Right cardiac atrium (tissue), 5 donors: ENCODE measurements at regions not wholly inside any gene's neighbourhood (a gene's known extent, or its start where the extent isn't known, plus 50 kb on each side); places are given as distances from the start of the nearest gene placed in this dataset.
"Not testable (repeated sequence)": the region's sequence is repeated elsewhere in the genome, so short reads cannot be mapped to it uniquely, and the experiment has no call there.

ENCODE experiments used
- ATAC-seq, 2 donors: fragments of 200-7000 bp; cut with Tn5 transposase; one replicate each; pipeline versions ENCODE4 v1.8.0 to v1.9.1; 2020; ENCODE audit warnings: moderate library complexity in 2 of 2, mild to moderate bottlenecking in 1 of 2
- DNase-seq, 3 donors: peaks; one replicate each; pipeline ENCODE4 v3.0.0-alpha.2; 2020
- H3K27ac ChIP-seq: one replicate; pipeline ENCODE4 v1.5.1; 2013; ENCODE audit warnings: mild to moderate bottlenecking, low read length, control low read depth, moderate library complexity
- H3K27me3 ChIP-seq: one replicate; pipeline ENCODE4 v1.6.1; 2013; ENCODE audit not compliant: control insufficient read depth, insufficient read depth
- H3K4me1 ChIP-seq: one replicate; pipeline ENCODE4 v1.6.1; 2013; ENCODE audit warnings: low read length; ENCODE audit not compliant: control insufficient read depth, insufficient read depth
- H3K4me3 ChIP-seq: one replicate; pipeline ENCODE4 v1.5.1; 2013; ENCODE audit warnings: low read length, control low read depth
- H3K9me3 ChIP-seq: one replicate; pipeline ENCODE4 v1.6.1; 2013; ENCODE audit warnings: low read length; ENCODE audit not compliant: control insufficient read depth
- WGBS: extraction: QIAGEN DNeasy Blood & Tissue Kit; methylation state at CpG from one replicate; pipeline ENCODE4 v1.1.7; 2013; 5-methylcytosine and 5-hydroxymethylcytosine counted together
- intact Hi-C, 4 donors: fragments of 100-400 bp; cut with DNase I; formaldehyde crosslinking; loops; one replicate each; pipeline versions ENCODE4 v1.11.0 to v1.14.0; 2022 to 2023
- donor health status: healthy with polysubstance abuse.
- donor health status: DM: no; HTN: yes; CAD: no.
- donor health status: DM: no; HTN: no; CAD: no.
- donor health status: DM: no; HTN: yes; CAD: no; lungs with severe emphysema.
- donor health status: DM: yes; HTN: yes; CAD: no.

- H3K4me3 ChIP-seq: no peak overlapping the region
- no peak for ATAC-seq
- intact Hi-C loops: no loop called here
- no peaks in the 10 kb centered on the region for H3K27me3 ChIP-seq
- 88% methylated on average over 4 of the region's 4 CpGs for WGBS
- DNase-seq: no peak
- H3K27ac ChIP-seq: no peak overlapping the region
- no peaks in the 10 kb centered on the region for H3K4me1 ChIP-seq
- no peaks in the 10 kb centered on the region for H3K9me3 ChIP-seq
Measured at GRCh38 chr3:132987396-132987795, 50.8 kb upstream of the TMEM108 start.

- Histone ChIP-seq H3K4me3 (no peak overlapping the region), H3K27me3 (no peaks in the 10 kb centered on the region), H3K9me3 (no peaks in the 10 kb centered on the region), H3K4me1 (no peaks in the 10 kb centered on the region), H3K27ac (no peak overlapping the region)
- no peak for ATAC-seq
- 82% methylated on average over 1 of the region's 1 CpG for WGBS
- intact Hi-C loops: no loop called here
- peak in 1 of 3 donors; percentile 12 for DNase-seq
Measured at GRCh38 chr3:132984181-132984580, 54.0 kb upstream of the TMEM108 start.

- WGBS: 60% methylated on average over 1 of the region's 1 CpG
- ATAC-seq (no peak), DNase-seq (no peak)
- intact Hi-C loops: no loop called here
- no peaks in the 10 kb centered on the region for H3K9me3 ChIP-seq
- H3K4me3 ChIP-seq: no peak overlapping the region
- no peaks in the 10 kb centered on the region for H3K4me1 ChIP-seq
- H3K27ac ChIP-seq: no peak overlapping the region
- H3K27me3 ChIP-seq: no peaks in the 10 kb centered on the region
Measured at GRCh38 chr3:132983143-132983770, 54.9 kb upstream of the TMEM108 start.

- 80% methylated on average over 1 of the region's 1 CpG for WGBS
- H3K9me3 ChIP-seq: no peaks in the 10 kb centered on the region
- intact Hi-C loops: no loop called here
- DNase-seq (no peak), ATAC-seq (no peak)
- no peak overlapping the region for H3K4me3 ChIP-seq
- no peaks in the 10 kb centered on the region for H3K27me3 ChIP-seq
- H3K4me1 ChIP-seq: no peaks in the 10 kb centered on the region
- no peak overlapping the region for H3K27ac ChIP-seq
Measured at GRCh38 chr3:132981719-132982118, 56.5 kb upstream of the TMEM108 start.

- 85% methylated on average over 2 of the region's 2 CpGs for WGBS
Measured at GRCh38 chr3:132980102-132980501, 58.1 kb upstream of the TMEM108 start.

GRCh38 chr3:132979606-132980005 is 58.6 kb upstream of the TMEM108 start:
- intact Hi-C loops: no loop called here
- 96% methylated on average over 1 of the region's 1 CpG for WGBS
- no peaks in the 10 kb centered on the region for H3K9me3 ChIP-seq
- DNase-seq: no peak
- H3K27ac ChIP-seq: no peak overlapping the region
- no peaks in the 10 kb centered on the region for H3K27me3 ChIP-seq
- no peaks in the 10 kb centered on the region for H3K4me1 ChIP-seq
- no peak for ATAC-seq
- no peak overlapping the region for H3K4me3 ChIP-seq

More at GRCh38 chr3:132980102-132980501, 58.1 kb upstream of the TMEM108 start:
- Histone ChIP-seq H3K4me1 (no peaks in the 10 kb centered on the region), H3K27ac (no peak overlapping the region), H3K27me3 (no peaks in the 10 kb centered on the region), H3K4me3 (no peak overlapping the region), H3K9me3 (no peaks in the 10 kb centered on the region)
- intact Hi-C loops: no loop called here
- no peak for ATAC-seq
- DNase-seq: no peak

GRCh38 chr3:132978946-132979345 is 59.2 kb upstream of the TMEM108 start:
- H3K27me3 ChIP-seq, H3K4me3 ChIP-seq, intact Hi-C loops, DNase-seq, ATAC-seq, H3K4me1 ChIP-seq, H3K9me3 ChIP-seq, H3K27ac ChIP-seq: not testable (repeated sequence)
- 88% methylated on average over 3 of the region's 3 CpGs for WGBS

- intact Hi-C loops: no loop called here
- H3K9me3 ChIP-seq: no peaks in the 10 kb centered on the region
- WGBS: 76% methylated on average over 2 of the region's 2 CpGs
- DNase-seq: no peak
- H3K27me3 ChIP-seq: no peaks in the 10 kb centered on the region
- ATAC-seq: no peak
- no peak overlapping the region for H3K27ac ChIP-seq
- H3K4me3 ChIP-seq: no peak overlapping the region
- H3K4me1 ChIP-seq: no peaks in the 10 kb centered on the region
Measured at GRCh38 chr3:132978464-132978863, 59.7 kb upstream of the TMEM108 start.

GRCh38 chr3:132974097-132974496 is 64.1 kb upstream of the TMEM108 start:
- H3K27ac ChIP-seq: no peak overlapping the region
- H3K27me3 ChIP-seq: no peaks in the 10 kb centered on the region
- DNase-seq: no peak
- H3K9me3 ChIP-seq: no peaks in the 10 kb centered on the region
- 85% methylated on average over 7 of the region's 7 CpGs for WGBS
- no peaks in the 10 kb centered on the region for H3K4me1 ChIP-seq
- intact Hi-C loops: no loop called here
- no peak for ATAC-seq
- no peak overlapping the region for H3K4me3 ChIP-seq

GRCh38 chr3:132973441-132973840 is 64.8 kb upstream of the TMEM108 start:
- Histone ChIP-seq H3K9me3 (no peaks in the 10 kb centered on the region), H3K4me1 (no peaks in the 10 kb centered on the region), H3K27me3 (no peaks in the 10 kb centered on the region), H3K27ac (no peak overlapping the region), H3K4me3 (no peak overlapping the region)
- 88% methylated on average over 5 of the region's 5 CpGs for WGBS
- DNase-seq (no peak), ATAC-seq (no peak)
- intact Hi-C loops: no loop called here

GRCh38 chr3:132972333-132972732 is 65.9 kb upstream of the TMEM108 start:
- intact Hi-C loops: no loop called here
- no peak for ATAC-seq
- Histone ChIP-seq H3K4me1 (no peaks in the 10 kb centered on the region), H3K27me3 (no peaks in the 10 kb centered on the region), H3K9me3 (no peaks in the 10 kb centered on the region), H3K4me3 (no peak overlapping the region), H3K27ac (no peak overlapping the region)
- no peak for DNase-seq

- H3K27me3 ChIP-seq: no peaks in the 10 kb centered on the region
- H3K4me1 ChIP-seq: no peaks in the 10 kb centered on the region
- ATAC-seq (no peak), DNase-seq (no peak)
- H3K4me3 ChIP-seq: no peak overlapping the region
- intact Hi-C loops: no loop called here
- H3K9me3 ChIP-seq: no peaks in the 10 kb centered on the region
- H3K27ac ChIP-seq: no peak overlapping the region
- 71% methylated on average over 2 of the region's 2 CpGs for WGBS
Measured at GRCh38 chr3:132966374-132966773, 71.8 kb upstream of the TMEM108 start.
